Right lobe of liver (tissue), 6 donors: ENCODE measurements at regions not wholly inside any gene's neighbourhood (a gene's known extent, or its start where the extent isn't known, plus 50 kb on each side); places are given as distances from the start of the nearest gene placed in this dataset.

ENCODE experiments used
- ATAC-seq, 4 donors: fragments of 200-7000 bp; cut with Tn5 transposase; one replicate each; pipeline ENCODE4 v1.9.1; 2020; ENCODE audit warnings: mild to moderate bottlenecking in 4 of 4, moderate library complexity in 4 of 4
- DNase-seq, 3 donors: peaks; one replicate each; pipeline ENCODE4 v3.0.0-alpha.2; 2020
- H3K27ac ChIP-seq, 3 donors: fragments of 200-600 bp; one replicate each; pipeline ENCODE4 v1.8.0; 2022
- H3K27me3 ChIP-seq, 2 donors: fragments of 200-600 bp; one replicate each; pipeline ENCODE4 v1.8.0; 2022
- H3K36me3 ChIP-seq, 4 donors: fragments of 200-600 bp; sonication (generic) in 1 of 4; one replicate each; pipeline versions ENCODE4 v1.5.1 to v1.8.0; 2017 to 2022; ENCODE audit warnings: control low read depth in 1 of 4
- H3K4me1 ChIP-seq, 4 donors: fragments of 200-600 bp; sonication (generic) in 1 of 4; one replicate each; pipeline versions ENCODE4 v1.5.1 to v1.8.0; 2017 to 2022; ENCODE audit warnings: control low read depth in 1 of 4
- H3K4me3 ChIP-seq, 3 donors: fragments of 200-600 bp; one replicate each; pipeline ENCODE4 v1.8.0; 2022
- H3K9me3 ChIP-seq, 4 donors: fragments of 200-600 bp; sonication (generic) in 1 of 4; one replicate each; pipeline versions ENCODE4 v1.5.1 to v1.8.0; 2017 to 2022; ENCODE audit warnings: control low read depth in 1 of 4
- POLR2A ChIP-seq: fragments of 450-650 bp; IDR thresholded peaks from one replicate; pipeline ENCODE4 v1.6.1; 2017; ENCODE audit warnings: antibody characterized with exemption, mild to moderate bottlenecking
- WGBS: methylation state at CpG from one replicate; pipeline ENCODE4 v1.1.6; 2018; ENCODE audit warnings: low coverage, low lambda C conversion rate; ENCODE audit not compliant: insufficient coverage; ENCODE audit errors: missing lambda C conversion rate; 5-methylcytosine and 5-hydroxymethylcytosine counted together
- intact Hi-C, 2 donors: fragments of 100-400 bp; cut with DNase I; formaldehyde crosslinking; loops; one replicate each; pipeline versions ENCODE4 v1.11.2 to v1.14.1; 2022
- TF ChIP-seq, protein P1 (sequence below), 4 donors: fragments of 200-600 bp in 3 of 4; fragments of 450-650 bp in 1 of 4; IDR thresholded peaks; one replicate each; pipeline versions ENCODE4 v1.5.1 to v1.8.0; 2016 to 2022; ENCODE audit warnings: antibody characterized with exemption in 4 of 4, mild to moderate bottlenecking in 2 of 4
- donor health status: DM: no; HTN: yes; CAD: no.
- donor health status: DM: no; HTN: no; CAD: no.
- donor health status: DM: no; HTN: no; CAD: no.
- donor health status: DM: no; HTN: yes; CAD: no.
- donor health status: DM: no; HTN: yes; CAD: no.

DNA sequence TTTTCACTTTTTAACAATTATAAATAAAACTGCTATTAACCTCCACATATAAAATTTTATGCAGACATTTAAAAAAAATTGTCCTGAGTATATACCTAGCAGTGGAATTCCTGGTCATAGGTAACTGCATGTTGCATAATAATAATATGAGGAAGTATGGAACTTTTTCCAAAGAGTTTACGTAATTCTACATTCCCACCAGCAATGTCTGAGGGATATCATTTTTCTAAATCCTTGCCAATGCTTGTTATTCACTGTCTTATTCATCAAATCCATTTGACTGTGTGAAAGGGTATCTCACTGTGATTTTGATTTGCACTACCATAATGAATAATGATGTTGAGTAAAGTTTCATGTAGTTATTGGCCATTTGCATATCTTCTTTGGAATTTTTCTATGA lies 393.8 kb downstream of the LRFN5 start:
- Histone ChIP-seq H3K36me3 (no peaks in the 10 kb centered on the region), H3K4me3 (no peak overlapping the region), H3K9me3 (no peaks in the 10 kb centered on the region), H3K4me1 (no peaks in the 10 kb centered on the region), H3K27me3 (no peaks in the 10 kb centered on the region), H3K27ac (no peak overlapping the region)
- ATAC-seq (no peak), DNase-seq (no peak)
- intact Hi-C loops: no loop called here
- TF ChIP-seq, protein P1, sequence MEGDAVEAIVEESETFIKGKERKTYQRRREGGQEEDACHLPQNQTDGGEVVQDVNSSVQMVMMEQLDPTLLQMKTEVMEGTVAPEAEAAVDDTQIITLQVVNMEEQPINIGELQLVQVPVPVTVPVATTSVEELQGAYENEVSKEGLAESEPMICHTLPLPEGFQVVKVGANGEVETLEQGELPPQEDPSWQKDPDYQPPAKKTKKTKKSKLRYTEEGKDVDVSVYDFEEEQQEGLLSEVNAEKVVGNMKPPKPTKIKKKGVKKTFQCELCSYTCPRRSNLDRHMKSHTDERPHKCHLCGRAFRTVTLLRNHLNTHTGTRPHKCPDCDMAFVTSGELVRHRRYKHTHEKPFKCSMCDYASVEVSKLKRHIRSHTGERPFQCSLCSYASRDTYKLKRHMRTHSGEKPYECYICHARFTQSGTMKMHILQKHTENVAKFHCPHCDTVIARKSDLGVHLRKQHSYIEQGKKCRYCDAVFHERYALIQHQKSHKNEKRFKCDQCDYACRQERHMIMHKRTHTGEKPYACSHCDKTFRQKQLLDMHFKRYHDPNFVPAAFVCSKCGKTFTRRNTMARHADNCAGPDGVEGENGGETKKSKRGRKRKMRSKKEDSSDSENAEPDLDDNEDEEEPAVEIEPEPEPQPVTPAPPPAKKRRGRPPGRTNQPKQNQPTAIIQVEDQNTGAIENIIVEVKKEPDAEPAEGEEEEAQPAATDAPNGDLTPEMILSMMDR (IDR thresholded peaks at IDR 0.05): no peak
- TF ChIP-seq POLR2A: no peak
- WGBS: 53% methylated on average over 1 of the region's 1 CpG

DNA sequence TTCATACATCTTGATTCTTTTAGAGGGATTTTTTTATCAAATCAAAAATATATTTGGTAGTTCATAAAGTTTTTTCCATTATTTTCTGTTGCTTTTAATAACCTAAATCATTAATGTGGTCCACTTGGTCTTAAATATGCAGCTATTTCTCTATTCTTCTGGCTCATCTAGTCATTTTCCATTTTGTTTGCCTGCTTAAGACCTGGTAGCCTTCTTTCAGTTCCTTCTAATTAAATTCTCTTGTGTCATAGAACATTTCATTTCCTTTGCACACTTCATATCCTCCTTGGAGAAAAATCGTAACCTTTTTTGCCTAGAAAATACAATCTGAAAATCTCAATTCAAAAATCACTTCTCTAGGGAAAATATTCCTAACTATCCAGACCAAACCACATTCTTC lies 387.0 kb downstream of the LRFN5 start:
- H3K4me3 ChIP-seq: no peak overlapping the region
- intact Hi-C loops: no loop called here
- no peak overlapping the region for H3K27ac ChIP-seq
- DNase-seq: no peak
- WGBS: no CpG with 5 or more reads among the region's 1 CpG
- no peaks in the 10 kb centered on the region for H3K36me3 ChIP-seq
- H3K4me1 ChIP-seq: no peaks in the 10 kb centered on the region
- TF ChIP-seq POLR2A: no peak
- H3K9me3 ChIP-seq: no peaks in the 10 kb centered on the region
- ATAC-seq: no peak
- H3K27me3 ChIP-seq: no peaks in the 10 kb centered on the region

DNA sequence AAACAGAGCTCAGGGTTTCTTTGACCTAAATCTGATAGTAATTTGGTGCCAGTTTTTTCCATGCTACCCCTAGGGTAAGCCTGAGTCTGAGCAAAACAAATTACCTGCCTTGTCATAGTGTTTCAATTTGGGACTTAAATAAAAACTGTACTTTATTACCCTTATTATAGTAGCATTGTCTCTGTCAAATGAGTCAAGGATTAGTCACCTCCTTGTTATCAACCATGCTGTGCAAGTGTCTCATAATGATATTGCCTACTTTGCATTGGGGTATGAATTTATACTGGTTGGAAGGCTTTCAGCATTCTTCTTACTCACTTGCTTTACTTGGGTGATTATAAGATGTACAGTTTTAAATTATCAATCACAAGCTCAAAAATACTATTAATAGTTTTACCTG lies 380.0 kb downstream of the LRFN5 start:
- TF ChIP-seq, protein P1 (IDR thresholded peaks at IDR 0.05): no peak
- no peak for TF ChIP-seq POLR2A
- Histone ChIP-seq H3K4me1 (no peaks in the 10 kb centered on the region), H3K4me3 (no peak overlapping the region), H3K27me3 (no peaks in the 10 kb centered on the region), H3K9me3 (no peaks in the 10 kb centered on the region), H3K36me3 (no peaks in the 10 kb centered on the region), H3K27ac (no peak overlapping the region)
- DNase-seq: no peak
- intact Hi-C loops: no loop called here
- no peak for ATAC-seq

DNA sequence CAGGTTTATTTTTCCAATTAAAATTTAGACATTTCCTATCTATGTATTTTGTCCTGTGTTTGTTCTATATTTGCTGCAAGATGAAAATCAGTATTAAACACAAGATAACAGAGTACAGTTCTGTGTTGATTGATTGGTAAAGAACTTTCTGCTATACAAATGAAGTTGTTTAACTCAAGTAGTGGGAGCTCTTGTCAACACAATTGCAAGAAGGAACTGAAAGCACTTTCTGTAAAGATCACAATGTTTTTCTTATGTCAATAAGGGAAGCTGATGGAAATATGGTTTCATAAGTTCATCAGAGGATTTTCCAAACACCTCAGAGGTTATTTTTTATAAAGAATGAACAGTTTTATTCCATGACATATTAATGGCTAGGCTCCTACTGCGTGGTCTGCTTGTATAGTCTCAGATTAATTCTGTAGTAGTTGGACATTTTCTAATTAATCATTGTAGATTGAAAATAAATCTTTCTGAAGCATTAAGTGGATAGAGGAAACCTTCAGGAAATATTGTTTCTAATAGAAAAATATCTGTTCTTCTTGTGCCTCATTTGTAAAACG lies 379.5 kb downstream of the LRFN5 start:
- Histone ChIP-seq H3K36me3 (no peaks in the 10 kb centered on the region), H3K27ac (no peak overlapping the region), H3K9me3 (no peaks in the 10 kb centered on the region), H3K4me1 (no peaks in the 10 kb centered on the region), H3K27me3 (no peaks in the 10 kb centered on the region), H3K4me3 (no peak overlapping the region)
- DNase-seq: no peak
- no peak for TF ChIP-seq POLR2A
- TF ChIP-seq, protein P1 (IDR thresholded peaks at IDR 0.05): no peak
- WGBS: 22% methylated on average over 2 of the region's 2 CpGs
- intact Hi-C loops: no loop called here
- ATAC-seq: no peak

DNA sequence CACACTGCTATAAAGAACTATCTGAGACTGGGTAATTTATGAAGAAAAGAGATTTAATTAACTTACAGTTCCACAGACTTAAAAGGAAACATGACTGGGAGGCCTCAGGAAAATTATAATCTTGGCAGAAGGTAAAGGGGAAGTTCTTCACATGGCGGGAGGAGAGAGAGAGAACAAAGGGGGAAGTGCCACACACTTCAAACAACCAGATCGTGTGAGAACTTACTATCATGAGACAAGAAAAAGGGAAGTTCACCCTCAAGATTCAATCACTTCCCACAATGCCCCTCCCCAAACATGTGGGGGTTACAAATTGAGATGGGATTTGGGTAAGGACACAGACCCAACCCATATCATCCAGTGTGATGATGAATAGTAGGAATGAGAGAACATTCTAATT lies 366.5 kb downstream of the LRFN5 start:
- DNase-seq (no peak), ATAC-seq (no peak)
- TF ChIP-seq POLR2A: no peak
- TF ChIP-seq, protein P1 (IDR thresholded peaks at IDR 0.05): no peak
- Histone ChIP-seq H3K4me1 (no peaks in the 10 kb centered on the region), H3K9me3 (peaks cover 0 to 4% (median 0%) of the 10 kb centered on the region in 4 donors), H3K4me3 (no peak overlapping the region), H3K27ac (no peak overlapping the region), H3K36me3 (no peaks in the 10 kb centered on the region), H3K27me3 (no peaks in the 10 kb centered on the region)
- 28% methylated on average over 2 of the region's 2 CpGs for WGBS
- intact Hi-C loops: no loop called here
